ENCODE measurements at regions not wholly inside any gene's neighbourhood (a gene's known extent, or its start where the extent isn't known, plus 50 kb on each side); places are given as distances from the start of the nearest gene placed in this dataset.

GRCh38 chr2:186946896-186947467 is 98.0 kb upstream of the ZSWIM2 start:
- H3F3A ChIP-seq (ENCODE audit: insufficient read depth, low read length) = no peaks in the 10 kb centered on the region
- TF ChIP-seq CTCF (IDR thresholded peaks at IDR 0.05; ENCODE audit: low read length) (no peak), EZH2 (IDR thresholded peaks at IDR 0.05; ENCODE audit: borderline replicate concordance, low read length) (no peak)
- H3K36me3 ChIP-seq (ENCODE audit: insufficient read depth, low read length) = no peaks in the 10 kb centered on the region
- no peak overlapping the region for H3K27ac ChIP-seq (ENCODE audit: low read depth, low read length, poor library complexity, severe bottlenecking)
- no peaks in the 10 kb centered on the region for H3K27me3 ChIP-seq (ENCODE audit: insufficient read depth, low read length)
- H3K79me2 ChIP-seq (ENCODE audit: insufficient read depth, low read length) = no peaks in the 10 kb centered on the region
- no peak overlapping the region for H2AFZ ChIP-seq (ENCODE audit: low read length)
- no peak overlapping the region for H3K4me2 ChIP-seq (ENCODE audit: low read length)
- no peaks in the 10 kb centered on the region for H3K4me1 ChIP-seq (ENCODE audit: insufficient read depth, low read length, severe bottlenecking)
- no peak overlapping the region for H3K4me3 ChIP-seq (ENCODE audit: low read depth, low read length, poor library complexity, severe bottlenecking)
- H3K9ac ChIP-seq (ENCODE audit: low read length) = no peak overlapping the region
- no peaks in the 10 kb centered on the region for H3K9me2 ChIP-seq (ENCODE audit: low read depth, low read length)
- no peaks in the 10 kb centered on the region for H4K20me1 ChIP-seq (ENCODE audit: insufficient read depth, low read length)
- no peaks in the 10 kb centered on the region for H3K9me3 ChIP-seq (ENCODE audit: low read length)

GRCh38 chr2:186941853-186942252 is 92.9 kb upstream of the ZSWIM2 start:
- Histone ChIP-seq H3K27ac (ENCODE audit: low read depth, low read length, poor library complexity, severe bottlenecking) (no peak overlapping the region), H3K9ac (ENCODE audit: low read length) (no peak overlapping the region), H4K20me1 (ENCODE audit: insufficient read depth, low read length) (no peaks in the 10 kb centered on the region), H3K9me3 (ENCODE audit: low read length) (no peaks in the 10 kb centered on the region), H3K9me2 (ENCODE audit: low read depth, low read length) (no peaks in the 10 kb centered on the region), H3K36me3 (ENCODE audit: insufficient read depth, low read length) (no peaks in the 10 kb centered on the region), H3K79me2 (ENCODE audit: insufficient read depth, low read length) (no peaks in the 10 kb centered on the region), H3K4me3 (ENCODE audit: low read depth, low read length, poor library complexity, severe bottlenecking) (no peak overlapping the region), H3K27me3 (ENCODE audit: insufficient read depth, low read length) (no peaks in the 10 kb centered on the region), H3F3A (ENCODE audit: insufficient read depth, low read length) (no peaks in the 10 kb centered on the region), H3K4me1 (ENCODE audit: insufficient read depth, low read length, severe bottlenecking) (no peaks in the 10 kb centered on the region), H3K4me2 (ENCODE audit: low read length) (no peak overlapping the region), H2AFZ (ENCODE audit: low read length) (no peak overlapping the region)
- TF ChIP-seq EZH2 (IDR thresholded peaks at IDR 0.05; ENCODE audit: borderline replicate concordance, low read length) = no peak
- TF ChIP-seq CTCF (IDR thresholded peaks at IDR 0.05; ENCODE audit: low read length) = no peak

- H3K9ac ChIP-seq (ENCODE audit: low read length) = no peak overlapping the region
- H3K9me3 ChIP-seq (ENCODE audit: low read length) = no peaks in the 10 kb centered on the region
- TF ChIP-seq CTCF (IDR thresholded peaks at IDR 0.05; ENCODE audit: low read length) (no peak), EZH2 (IDR thresholded peaks at IDR 0.05; ENCODE audit: borderline replicate concordance, low read length) (no peak)
- no peaks in the 10 kb centered on the region for H3K27me3 ChIP-seq (ENCODE audit: insufficient read depth, low read length)
- no peak overlapping the region for H2AFZ ChIP-seq (ENCODE audit: low read length)
- no peak overlapping the region for H3K4me3 ChIP-seq (ENCODE audit: low read depth, low read length, poor library complexity, severe bottlenecking)
- H3K79me2 ChIP-seq (ENCODE audit: insufficient read depth, low read length) = no peaks in the 10 kb centered on the region
- no peaks in the 10 kb centered on the region for H3K4me1 ChIP-seq (ENCODE audit: insufficient read depth, low read length, severe bottlenecking)
- no peaks in the 10 kb centered on the region for H3K9me2 ChIP-seq (ENCODE audit: low read depth, low read length)
- no peak overlapping the region for H3K4me2 ChIP-seq (ENCODE audit: low read length)
- no peaks in the 10 kb centered on the region for H4K20me1 ChIP-seq (ENCODE audit: insufficient read depth, low read length)
- no peaks in the 10 kb centered on the region for H3K36me3 ChIP-seq (ENCODE audit: insufficient read depth, low read length)
- H3K27ac ChIP-seq (ENCODE audit: low read depth, low read length, poor library complexity, severe bottlenecking) = no peak overlapping the region
- H3F3A ChIP-seq (ENCODE audit: insufficient read depth, low read length) = no peaks in the 10 kb centered on the region
Measured at GRCh38 chr2:186940463-186940862, 91.5 kb upstream of the ZSWIM2 start.
